HG02870 (cell line): ENCODE measurements at regions not wholly inside any gene's neighbourhood (a gene's known extent, or its start where the extent isn't known, plus 50 kb on each side); places are given as distances from the start of the nearest gene placed in this dataset.

Experiments
- ATAC-seq: cut with Tn5 transposase; IDR thresholded peaks from one replicate; pipeline ENCODE4 v1.9.1; 2021; ENCODE audit warnings: mild to moderate bottlenecking, moderate library complexity; ENCODE audit not compliant: unreplicated experiment

- ATAC-seq, result no peak
Measured at GRCh38 chr20:1720845-1721475, 63.4 kb upstream of the SIRPG start.

- no peak for ATAC-seq
Measured at GRCh38 chr20:1720226-1720625, 62.6 kb upstream of the SIRPG start.

DNA sequence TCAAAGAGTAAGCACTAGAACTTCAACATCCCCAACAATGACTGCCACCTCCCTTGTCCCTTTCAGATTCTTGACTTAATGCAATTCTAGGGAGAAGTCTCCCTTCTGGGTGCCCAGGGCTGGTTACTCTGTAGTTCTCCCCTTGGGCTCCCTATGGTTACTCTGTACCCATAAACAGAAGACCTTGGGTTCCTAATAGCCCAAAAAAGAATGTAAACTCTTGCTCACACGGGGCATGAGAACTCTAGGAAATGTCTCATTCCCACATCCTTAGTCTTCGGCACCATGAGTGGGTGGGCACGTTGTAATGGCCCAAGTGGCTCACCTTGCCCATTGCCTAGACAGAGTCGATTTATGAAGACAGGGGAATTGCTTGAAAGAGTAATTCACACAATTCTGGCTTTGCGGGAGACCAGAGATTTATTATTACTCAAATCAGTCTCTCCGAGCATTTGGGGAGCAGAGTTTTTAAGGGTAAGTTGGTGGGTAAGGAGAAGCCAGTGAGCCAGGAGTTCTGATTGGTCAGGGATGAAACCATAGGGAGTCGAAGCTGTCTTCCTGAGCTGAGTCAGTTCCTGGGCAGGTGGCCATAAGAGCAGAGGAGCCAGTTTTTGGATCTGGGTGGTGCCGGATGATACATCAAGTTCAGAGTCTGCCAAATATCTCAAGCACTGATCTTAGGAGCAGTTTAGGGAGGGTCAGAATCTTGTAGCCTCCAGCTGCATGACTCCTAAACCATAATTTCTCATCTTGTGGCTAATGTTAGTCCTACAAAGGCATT, 61.2 kb upstream of the SIRPG start:
- no peak for ATAC-seq

- ATAC-seq, result no peak
Measured at GRCh38 chr20:1712634-1713624, 55.4 kb upstream of the SIRPG start.

DNA sequence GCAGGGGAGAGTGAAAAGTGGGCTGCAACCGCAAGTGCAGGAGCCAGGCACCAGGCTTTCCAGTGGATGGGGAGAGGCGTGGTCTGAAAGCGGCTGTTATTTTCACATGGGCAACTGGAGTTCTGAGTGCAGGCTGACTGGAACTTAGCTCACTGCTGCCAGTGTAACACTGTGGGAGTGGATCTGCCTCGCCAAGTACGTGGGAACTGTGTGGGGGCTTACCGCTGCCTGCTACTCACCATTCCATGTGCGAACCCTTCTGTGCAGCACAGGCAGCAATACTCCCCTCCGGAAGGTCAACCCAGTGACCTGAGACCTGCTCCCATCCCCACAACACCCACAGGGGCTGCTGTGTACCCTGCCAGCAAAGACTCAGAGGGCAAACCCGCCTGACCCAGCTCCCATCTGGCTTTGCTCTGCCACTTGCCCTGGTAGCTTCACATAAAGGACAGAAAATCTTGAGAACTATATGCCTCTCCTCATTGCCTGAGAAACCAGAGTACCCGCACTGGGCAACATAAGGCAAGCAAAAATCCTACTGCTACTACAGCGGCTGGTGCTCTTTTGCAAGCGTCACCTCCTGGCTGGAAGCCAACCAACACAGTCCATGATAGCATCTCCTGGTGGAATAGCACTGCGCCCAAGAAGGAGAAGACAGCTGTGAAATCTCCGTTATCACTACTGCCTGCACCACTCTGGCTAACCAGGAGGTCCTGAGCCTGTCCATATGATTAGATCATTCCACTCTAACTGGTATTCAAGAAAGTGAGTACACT, 54.4 kb upstream of the SIRPG start:
- no peak for ATAC-seq

DNA sequence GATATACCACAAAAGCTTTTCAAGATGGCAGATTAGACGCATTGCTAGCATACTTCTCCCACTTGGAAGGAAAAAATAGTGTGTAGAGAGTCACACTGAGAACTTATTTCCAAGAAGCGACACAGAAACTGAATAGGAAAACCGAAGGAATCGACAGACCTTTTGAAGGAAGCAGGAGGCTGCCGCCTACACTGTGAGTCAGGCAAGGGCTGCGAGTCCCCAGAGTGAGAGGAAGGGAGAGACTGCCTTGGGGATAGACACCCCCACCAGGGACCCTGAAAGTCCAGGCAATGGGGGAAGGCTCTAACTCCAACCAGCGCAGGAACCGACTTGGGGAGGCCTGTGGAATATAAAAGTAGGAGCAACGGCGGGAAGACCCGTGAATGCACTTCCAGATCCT, 53.7 kb upstream of the SIRPG start:
- ATAC-seq, result no peak

DNA sequence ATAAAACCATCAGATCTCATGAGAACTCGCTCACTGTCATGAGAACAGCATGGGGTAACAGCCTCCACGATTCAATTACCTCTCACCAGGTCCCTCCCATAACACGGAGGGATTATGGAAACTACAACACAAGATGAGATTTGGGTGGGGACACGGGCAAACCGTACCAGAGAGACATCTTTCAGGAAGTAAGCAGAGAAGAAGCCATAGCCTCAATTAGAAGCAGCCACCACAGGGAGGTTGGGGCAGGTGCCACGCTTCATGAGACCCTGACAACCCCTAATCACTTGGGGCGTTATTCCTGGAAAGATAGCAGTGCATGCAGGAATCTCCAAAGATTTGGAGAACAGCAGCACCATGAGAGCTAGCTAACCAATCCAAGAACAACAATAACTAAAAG, 52.9 kb upstream of the SIRPG start:
- no peak for ATAC-seq

GRCh38 chr20:1707588-1708449, 50.2 kb upstream of the SIRPG start:
- no peak for ATAC-seq
